NCI-H1694 treated with DMSO at 0.1 percent for 48 hours (cell line): ENCODE measurements at regions not wholly inside any gene's neighbourhood (a gene's known extent, or its start where the extent isn't known, plus 50 kb on each side); places are given as distances from the start of the nearest gene placed in this dataset.

Source experiments
- DNase-seq: peaks from one replicate; lab custom pipeline; 2025; lab: John Stamatoyannopoulos, UW

GRCh38 chr13:80458543-80458942 is 117.6 kb upstream of the SPRY2 start:
- no peak for DNase-seq

GRCh38 chr13:80454245-80454644 is 113.3 kb upstream of the SPRY2 start:
- no peak for DNase-seq

- no peak for DNase-seq
Observed at GRCh38 chr13:80452279-80452678, 111.4 kb upstream of the SPRY2 start.

- DNase-seq: no peak
Observed at GRCh38 chr13:80451641-80452040, 110.7 kb upstream of the SPRY2 start.

GRCh38 chr13:80450386-80450785 is 109.5 kb upstream of the SPRY2 start:
- no peak for DNase-seq

- no peak for DNase-seq
Observed at GRCh38 chr13:80448725-80449124, 107.8 kb upstream of the SPRY2 start.

- no peak for DNase-seq
Observed at GRCh38 chr13:80447747-80448146, 106.8 kb upstream of the SPRY2 start.

- no peak for DNase-seq
Observed at GRCh38 chr13:80444240-80445015, 103.5 kb upstream of the SPRY2 start.

- DNase-seq: no peak
Observed at GRCh38 chr13:80442609-80443008, 101.7 kb upstream of the SPRY2 start.

GRCh38 chr13:80441968-80442367 is 101.0 kb upstream of the SPRY2 start:
- DNase-seq: no peak

- DNase-seq: no peak
Observed at GRCh38 chr13:80438521-80438920, 97.6 kb upstream of the SPRY2 start.

- no peak for DNase-seq
Observed at GRCh38 chr13:80437231-80437630, 96.3 kb upstream of the SPRY2 start.

- no peak for DNase-seq
Observed at GRCh38 chr13:80436571-80437169, 95.7 kb upstream of the SPRY2 start.

GRCh38 chr13:80430561-80430960 is 89.6 kb upstream of the SPRY2 start:
- no peak for DNase-seq

- no peak for DNase-seq
Observed at GRCh38 chr13:80428349-80429096, 87.6 kb upstream of the SPRY2 start.

GRCh38 chr13:80419416-80419815 is 78.5 kb upstream of the SPRY2 start:
- no peak for DNase-seq

- no peak for DNase-seq
Observed at GRCh38 chr13:80413611-80414010, 72.7 kb upstream of the SPRY2 start.

- no peak for DNase-seq
Observed at GRCh38 chr13:80408270-80408669, 67.3 kb upstream of the SPRY2 start.

- DNase-seq: no peak
Observed at GRCh38 chr13:80400865-80401426, 60.0 kb upstream of the SPRY2 start.

- no peak for DNase-seq
Observed at GRCh38 chr13:80400164-80400864, 59.4 kb upstream of the SPRY2 start.

- no peak for DNase-seq
Observed at GRCh38 chr13:80399340-80400163, 58.6 kb upstream of the SPRY2 start.
